H9 (cell line): ENCODE measurements at regions not wholly inside any gene's neighbourhood (a gene's known extent, or its start where the extent isn't known, plus 50 kb on each side); places are given as distances from the start of the nearest gene placed in this dataset.

Experiments used
- DNase-seq: peaks from one replicate; pipeline ENCODE4 v3.0.0-alpha.2; 2017
- H2AFZ ChIP-seq: one replicate; pipeline ENCODE4 v1.6.1; 2013; ENCODE audit warnings: mild to moderate bottlenecking, low read length, control low read depth, moderate library complexity
- H2AK5ac ChIP-seq: 2 replicates; pipeline ENCODE4 v1.6.1; 2013; ENCODE audit warnings: low read length, control low read depth, mixed read lengths; ENCODE audit not compliant: insufficient read length
- H2BK120ac ChIP-seq: one replicate; pipeline ENCODE4 v1.6.1; 2013; ENCODE audit warnings: low read depth, mild to moderate bottlenecking, low read length, control low read depth, inconsistent platforms; ENCODE audit not compliant: poor library complexity, severe bottlenecking
- H2BK12ac ChIP-seq: 2 replicates; pipeline ENCODE4 v1.6.1; 2013; ENCODE audit warnings: low read length, control low read depth, mixed read lengths, low read depth; ENCODE audit not compliant: insufficient read length
- H2BK15ac ChIP-seq: 2 replicates; pipeline ENCODE4 v1.6.1; 2013; ENCODE audit warnings: low read depth, low read length, control low read depth
- H2BK20ac ChIP-seq: one replicate; pipeline ENCODE4 v1.6.1; 2013; ENCODE audit warnings: low read depth, mild to moderate bottlenecking, low read length, control low read depth, inconsistent platforms; ENCODE audit not compliant: poor library complexity, severe bottlenecking
- H2BK5ac ChIP-seq: 2 replicates; pipeline ENCODE4 v1.6.1; 2013; ENCODE audit warnings: low read length, control low read depth, mixed read lengths; ENCODE audit not compliant: insufficient read length
- H3K14ac ChIP-seq: 2 replicates; pipeline ENCODE4 v1.6.1; 2013; ENCODE audit warnings: low read length, control low read depth; ENCODE audit not compliant: insufficient read depth
- H3K18ac ChIP-seq: 2 replicates; pipeline ENCODE4 v1.6.1; 2013; ENCODE audit warnings: low read depth, mild to moderate bottlenecking, mixed read lengths, low read length, control low read depth; ENCODE audit not compliant: insufficient read length
- H3K23ac ChIP-seq: 2 replicates; pipeline ENCODE4 v1.6.1; 2013; ENCODE audit warnings: low read length, control low read depth, mixed read lengths, low read depth; ENCODE audit not compliant: insufficient read length
- H3K23me2 ChIP-seq: 2 replicates; pipeline ENCODE4 v1.6.1; 2013; ENCODE audit warnings: low read depth, mild to moderate bottlenecking, mixed read lengths, low read length, control low read depth; ENCODE audit not compliant: insufficient read length, poor library complexity, severe bottlenecking
- H3K27ac ChIP-seq: 2 replicates; pipeline ENCODE4 v1.5.1; 2013; ENCODE audit warnings: low read length, control low read depth, mixed read lengths, low read depth; ENCODE audit not compliant: insufficient read length
- H3K27me3 ChIP-seq: 2 replicates; pipeline ENCODE4 v1.6.1; 2013; ENCODE audit warnings: low read length, control low read depth, inconsistent platforms; ENCODE audit not compliant: insufficient read depth
- H3K4ac ChIP-seq: 2 replicates; pipeline ENCODE4 v1.6.1; 2013; ENCODE audit warnings: low read depth, mild to moderate bottlenecking, control low read depth, inconsistent platforms, low read length, moderate library complexity
- H3K4me1 ChIP-seq: 2 replicates; pipeline ENCODE4 v1.6.1; 2013; ENCODE audit warnings: low read length, control low read depth, inconsistent platforms; ENCODE audit not compliant: insufficient read depth
- H3K4me2 ChIP-seq: 2 replicates; pipeline ENCODE4 v1.6.1; 2013; ENCODE audit warnings: low read length, control low read depth, mixed read lengths; ENCODE audit not compliant: insufficient read length, insufficient read depth
- H3K56ac ChIP-seq: 2 replicates; pipeline ENCODE4 v1.6.1; 2013; ENCODE audit warnings: low read depth, mild to moderate bottlenecking, mixed read lengths, low read length, control low read depth; ENCODE audit not compliant: insufficient read length
- H3K79me1 ChIP-seq: 2 replicates; pipeline ENCODE4 v1.6.1; 2013; ENCODE audit warnings: low read depth, mild to moderate bottlenecking, moderate library complexity, low read length, control low read depth, inconsistent platforms; ENCODE audit not compliant: insufficient read depth, poor library complexity, severe bottlenecking
- H3K79me2 ChIP-seq: 2 replicates; pipeline ENCODE4 v1.6.1; 2013; ENCODE audit warnings: low read length, control low read depth, inconsistent platforms; ENCODE audit not compliant: insufficient read depth
- H3K9ac ChIP-seq: 2 replicates; pipeline ENCODE4 v1.6.1; 2013; ENCODE audit warnings: low read length, control low read depth, mixed read lengths; ENCODE audit not compliant: insufficient read length; ENCODE audit errors: extremely low read depth
- H3K9me3 ChIP-seq: one replicate; pipeline ENCODE4 v1.6.1; 2013; ENCODE audit warnings: low read depth, low read length, inconsistent platforms; ENCODE audit not compliant: control insufficient read depth
- H3T11ph ChIP-seq: one replicate; pipeline ENCODE4 v1.6.1; 2013; ENCODE audit warnings: mild to moderate bottlenecking, low read length, control low read depth, inconsistent platforms
- H4K20me1 ChIP-seq: one replicate; pipeline ENCODE4 v1.6.1; 2013; ENCODE audit not compliant: control insufficient read depth, insufficient read length, insufficient read depth
- H4K5ac ChIP-seq: 2 replicates; pipeline ENCODE4 v1.6.1; 2013; ENCODE audit warnings: low read depth, mild to moderate bottlenecking, mixed read lengths, low read length, control low read depth; ENCODE audit not compliant: insufficient read length
- H4K8ac ChIP-seq: replicated peaks from 2 replicates; pipeline ENCODE4 v1.6.1; 2013; ENCODE audit warnings: low read length, control low read depth, mixed read lengths, low read depth; ENCODE audit not compliant: insufficient read length
- H4K91ac ChIP-seq: 2 replicates; pipeline ENCODE4 v1.6.1; 2013; ENCODE audit warnings: low read depth, mild to moderate bottlenecking, moderate library complexity, mixed read lengths, low read length, control low read depth; ENCODE audit not compliant: insufficient read length
- H3K27ac Mint-ChIP-seq, 3 experiments: 2 replicates in 2 of 3; 3 replicates in 1 of 3; pipeline ENCODE4 v1.8.0; 2020 to 2021; ENCODE audit warnings: mixed read lengths in 3 of 3, mild to moderate bottlenecking in 1 of 3, moderate library complexity in 1 of 3
- H3K27me3 Mint-ChIP-seq: 2 replicates; pipeline ENCODE4 v1.8.0; 2021; ENCODE audit warnings: low read depth, mild to moderate bottlenecking, moderate library complexity, mixed read lengths
- H3K36me3 Mint-ChIP-seq, 3 experiments: 2 replicates in 2 of 3; 3 replicates in 1 of 3; pipeline ENCODE4 v1.8.0; 2020 to 2021; ENCODE audit warnings: low read depth in 3 of 3, mixed read lengths in 3 of 3; ENCODE audit not compliant: insufficient read depth in 1 of 3
- H3K4me1 Mint-ChIP-seq, 2 experiments: 2 replicates each; pipeline ENCODE4 v1.8.0; 2020; ENCODE audit warnings: mixed read lengths in 2 of 2
- H3K4me3 Mint-ChIP-seq, 2 experiments: 2 replicates in 1 of 2; 3 replicates in 1 of 2; pipeline ENCODE4 v1.8.0; 2020 to 2021; ENCODE audit warnings: mild to moderate bottlenecking in 2 of 2, mixed read lengths in 2 of 2, moderate library complexity in 1 of 2
- H3K9me3 Mint-ChIP-seq, 2 experiments: 2 replicates in 1 of 2; 3 replicates in 1 of 2; pipeline ENCODE4 v1.8.0; 2020; ENCODE audit warnings: mild to moderate bottlenecking in 2 of 2, mixed read lengths in 2 of 2, moderate library complexity in 1 of 2
- CTCF ChIP-seq: fragments of 200-600 bp; sonication (generic); conservative IDR thresholded peaks from 3 replicates; pipeline ENCODE4 v1.8.0; 2021; ENCODE audit warnings: antibody characterized with exemption, mild to moderate bottlenecking
- WGBS: extraction: QIAGEN DNeasy Blood & Tissue Kit; methylation state at CpG from one replicate; pipeline ENCODE4 v1.1.7; 2013; ENCODE audit warnings: missing lambda C conversion rate, low lambda C conversion rate, mixed read lengths; ENCODE audit not compliant: insufficient read length; ENCODE audit errors: extremely low coverage; 5-methylcytosine and 5-hydroxymethylcytosine counted together

DNA sequence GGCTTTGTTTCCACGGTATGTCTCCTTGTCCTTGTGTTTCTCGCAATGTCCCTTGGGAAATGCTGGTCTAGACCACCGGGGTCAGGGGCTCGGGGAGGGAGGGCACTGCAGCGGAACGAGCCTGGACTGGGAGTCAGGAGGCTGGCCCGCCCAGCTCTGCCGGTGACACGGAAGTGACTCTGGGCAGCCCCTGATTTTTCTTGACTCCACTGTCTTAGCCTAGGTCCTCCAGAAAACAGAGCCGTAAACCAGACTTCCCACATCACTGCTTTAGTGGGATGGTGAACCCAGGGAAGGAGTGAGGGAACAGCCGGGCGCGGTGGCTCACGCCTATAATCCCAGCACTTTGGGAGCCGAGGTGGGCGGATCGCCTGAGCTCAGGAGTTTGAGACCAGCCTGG is 144.2 kb downstream of the ASB1 start:
- Histone ChIP-seq H4K5ac (no peak overlapping the region), H3K9ac (no peak overlapping the region), H3K4ac (no peak overlapping the region), H2AK5ac (no peak overlapping the region), H3K4me2 (no peak overlapping the region), H3K27me3 (no peaks in the 10 kb centered on the region; the same call in 1 of the 2 replicates), H4K20me1 (no peaks in the 10 kb centered on the region), H3K18ac (no peak overlapping the region), H3T11ph (no peak overlapping the region), H2BK20ac (no peak overlapping the region), H3K14ac (no peak overlapping the region), H2BK5ac (no peak overlapping the region), H4K8ac (no peak overlapping the region), H3K23ac (no peak overlapping the region), H3K4me1 (no peaks in the 10 kb centered on the region), H3K79me1 (no peaks in the 10 kb centered on the region), H2AFZ (no peak overlapping the region), H3K79me2 (no peaks in the 10 kb centered on the region), H2BK120ac (no peak overlapping the region), H3K23me2 (no peaks in the 10 kb centered on the region), H3K9me3 (no peaks in the 10 kb centered on the region), H2BK15ac (no peak overlapping the region), H3K56ac (no peak overlapping the region), H2BK12ac (no peak overlapping the region), H3K27ac (no peak overlapping the region), H4K91ac (no peak overlapping the region)
- H3K36me3 Mint-ChIP-seq, result peaks cover 0 to 4% (median 0%) of the 10 kb centered on the region in 3 experiments; a peak in 1 of 7 replicates
- peaks cover 0 to 4% of the 10 kb centered on the region in 2 experiments; a peak in 1 of 5 replicates for H3K9me3 Mint-ChIP-seq
- WGBS, result no CpG with 5 or more reads among the region's 17 CpGs
- H3K27ac Mint-ChIP-seq, result no peak overlapping the region
- no peak for DNase-seq
- H3K27me3 Mint-ChIP-seq, result peaks cover 13% of the 10 kb centered on the region
- H3K4me3 Mint-ChIP-seq, result no peak overlapping the region
- no peak for TF ChIP-seq CTCF
- H3K4me1 Mint-ChIP-seq, result 0 out of 4 replicates have a peak, but pooled peaks cover 0 to 5% of the 10 kb centered on the region in 2 experiments
